ENCODE measurements at regions not wholly inside any gene's neighbourhood (a gene's known extent, or its start where the extent isn't known, plus 50 kb on each side); places are given as distances from the start of the nearest gene placed in this dataset.

DNA sequence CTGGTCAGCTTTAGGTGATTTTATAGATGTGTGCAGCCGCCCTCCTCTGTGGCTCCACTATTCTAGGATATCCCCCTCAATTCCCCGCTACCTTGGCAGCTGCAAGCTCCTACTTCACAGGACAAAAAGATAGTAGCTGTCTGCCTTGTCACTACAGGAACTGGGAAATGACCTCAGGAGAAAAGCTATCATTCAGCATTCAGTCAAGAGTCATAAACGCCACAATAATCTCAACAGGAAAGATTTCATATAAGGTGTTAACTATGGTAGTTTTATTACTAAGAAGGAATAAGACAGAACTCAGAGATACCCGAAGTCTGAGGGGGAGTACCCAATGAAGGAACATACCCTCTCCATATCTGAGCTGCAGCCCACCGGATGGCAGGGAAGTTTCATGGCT, 63.9 kb downstream of the CRPPA start:
- no peak for TF ChIP-seq GABPA (IDR thresholded peaks at IDR 0.05 in 1 of 2, conservative IDR thresholded peaks at IDR 0.05 in 1 of 2)
- TF ChIP-seq YY1 (IDR thresholded peaks at IDR 0.05): no peak
- no peak for TF ChIP-seq FOXA1 (IDR thresholded peaks at IDR 0.05)
- TF ChIP-seq, protein P1, sequence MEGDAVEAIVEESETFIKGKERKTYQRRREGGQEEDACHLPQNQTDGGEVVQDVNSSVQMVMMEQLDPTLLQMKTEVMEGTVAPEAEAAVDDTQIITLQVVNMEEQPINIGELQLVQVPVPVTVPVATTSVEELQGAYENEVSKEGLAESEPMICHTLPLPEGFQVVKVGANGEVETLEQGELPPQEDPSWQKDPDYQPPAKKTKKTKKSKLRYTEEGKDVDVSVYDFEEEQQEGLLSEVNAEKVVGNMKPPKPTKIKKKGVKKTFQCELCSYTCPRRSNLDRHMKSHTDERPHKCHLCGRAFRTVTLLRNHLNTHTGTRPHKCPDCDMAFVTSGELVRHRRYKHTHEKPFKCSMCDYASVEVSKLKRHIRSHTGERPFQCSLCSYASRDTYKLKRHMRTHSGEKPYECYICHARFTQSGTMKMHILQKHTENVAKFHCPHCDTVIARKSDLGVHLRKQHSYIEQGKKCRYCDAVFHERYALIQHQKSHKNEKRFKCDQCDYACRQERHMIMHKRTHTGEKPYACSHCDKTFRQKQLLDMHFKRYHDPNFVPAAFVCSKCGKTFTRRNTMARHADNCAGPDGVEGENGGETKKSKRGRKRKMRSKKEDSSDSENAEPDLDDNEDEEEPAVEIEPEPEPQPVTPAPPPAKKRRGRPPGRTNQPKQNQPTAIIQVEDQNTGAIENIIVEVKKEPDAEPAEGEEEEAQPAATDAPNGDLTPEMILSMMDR (IDR thresholded peaks at IDR 0.05; ENCODE audit: low read depth, low read length, missing input control): no peak
- no peak for TF ChIP-seq FOXA2 (IDR thresholded peaks at IDR 0.05)
- TF ChIP-seq TAF1 (conservative IDR thresholded peaks at IDR 0.05): no peak
- TF ChIP-seq RAD21 (IDR thresholded peaks at IDR 0.05): no peak
- TF ChIP-seq, protein P2, sequence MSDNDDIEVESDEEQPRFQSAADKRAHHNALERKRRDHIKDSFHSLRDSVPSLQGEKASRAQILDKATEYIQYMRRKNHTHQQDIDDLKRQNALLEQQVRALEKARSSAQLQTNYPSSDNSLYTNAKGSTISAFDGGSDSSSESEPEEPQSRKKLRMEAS (IDR thresholded peaks at IDR 0.05): no peak
- no peak for TF ChIP-seq SP1 (IDR thresholded peaks at IDR 0.05)
- TF ChIP-seq, protein P3, sequence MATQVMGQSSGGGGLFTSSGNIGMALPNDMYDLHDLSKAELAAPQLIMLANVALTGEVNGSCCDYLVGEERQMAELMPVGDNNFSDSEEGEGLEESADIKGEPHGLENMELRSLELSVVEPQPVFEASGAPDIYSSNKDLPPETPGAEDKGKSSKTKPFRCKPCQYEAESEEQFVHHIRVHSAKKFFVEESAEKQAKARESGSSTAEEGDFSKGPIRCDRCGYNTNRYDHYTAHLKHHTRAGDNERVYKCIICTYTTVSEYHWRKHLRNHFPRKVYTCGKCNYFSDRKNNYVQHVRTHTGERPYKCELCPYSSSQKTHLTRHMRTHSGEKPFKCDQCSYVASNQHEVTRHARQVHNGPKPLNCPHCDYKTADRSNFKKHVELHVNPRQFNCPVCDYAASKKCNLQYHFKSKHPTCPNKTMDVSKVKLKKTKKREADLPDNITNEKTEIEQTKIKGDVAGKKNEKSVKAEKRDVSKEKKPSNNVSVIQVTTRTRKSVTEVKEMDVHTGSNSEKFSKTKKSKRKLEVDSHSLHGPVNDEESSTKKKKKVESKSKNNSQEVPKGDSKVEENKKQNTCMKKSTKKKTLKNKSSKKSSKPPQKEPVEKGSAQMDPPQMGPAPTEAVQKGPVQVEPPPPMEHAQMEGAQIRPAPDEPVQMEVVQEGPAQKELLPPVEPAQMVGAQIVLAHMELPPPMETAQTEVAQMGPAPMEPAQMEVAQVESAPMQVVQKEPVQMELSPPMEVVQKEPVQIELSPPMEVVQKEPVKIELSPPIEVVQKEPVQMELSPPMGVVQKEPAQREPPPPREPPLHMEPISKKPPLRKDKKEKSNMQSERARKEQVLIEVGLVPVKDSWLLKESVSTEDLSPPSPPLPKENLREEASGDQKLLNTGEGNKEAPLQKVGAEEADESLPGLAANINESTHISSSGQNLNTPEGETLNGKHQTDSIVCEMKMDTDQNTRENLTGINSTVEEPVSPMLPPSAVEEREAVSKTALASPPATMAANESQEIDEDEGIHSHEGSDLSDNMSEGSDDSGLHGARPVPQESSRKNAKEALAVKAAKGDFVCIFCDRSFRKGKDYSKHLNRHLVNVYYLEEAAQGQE (IDR thresholded peaks at IDR 0.05): no peak
- TF ChIP-seq, protein P4, sequence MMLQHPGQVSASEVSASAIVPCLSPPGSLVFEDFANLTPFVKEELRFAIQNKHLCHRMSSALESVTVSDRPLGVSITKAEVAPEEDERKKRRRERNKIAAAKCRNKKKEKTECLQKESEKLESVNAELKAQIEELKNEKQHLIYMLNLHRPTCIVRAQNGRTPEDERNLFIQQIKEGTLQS (IDR thresholded peaks at IDR 0.05): no peak
- TF ChIP-seq HNF4A (conservative IDR thresholded peaks at IDR 0.05): no peak
- TF ChIP-seq RXRA (IDR thresholded peaks at IDR 0.05): no peak
- no peak for DNase-seq (ENCODE audit: low spot score)
- H3K27me3 ChIP-seq (ENCODE audit: control insufficient read depth in 4 of 4, insufficient read depth in 4 of 4, low read length in 3 of 4): no peaks in the 10 kb centered on the region
- H3K27ac ChIP-seq (ENCODE audit: low read depth in 1 of 2, low read length in 2 of 2): no peak overlapping the region
- H3K9me3 ChIP-seq (ENCODE audit: control insufficient read depth in 4 of 4, low read length in 3 of 4): no peaks in the 10 kb centered on the region
- no peak overlapping the region for H3K4me3 ChIP-seq (ENCODE audit: low read depth in 1 of 3, low read length in 3 of 3)
- WGBS: 86% methylated on average over 5 of the region's 5 CpGs
- no peaks in the 10 kb centered on the region for H3K36me3 ChIP-seq (ENCODE audit: control insufficient read depth in 4 of 4, insufficient read depth in 3 of 4, low read depth in 1 of 4, low read length in 3 of 4)
- H3K9ac ChIP-seq (ENCODE audit: low read depth in 1 of 2, low read length in 2 of 2): no peak overlapping the region
- H3K4me1 ChIP-seq (ENCODE audit: control insufficient read depth in 4 of 4, insufficient read depth in 4 of 4, low read length in 3 of 4): no peaks in the 10 kb centered on the region

- 71% methylated on average over 2 of the region's 2 CpGs for whole genome bisulfite sequencing
- TF ChIP-seq TAF1 (conservative IDR thresholded peaks at IDR 0.05) (no peak), JUND (IDR thresholded peaks at IDR 0.05) (no peak), EGR1 (IDR thresholded peaks at IDR 0.05; ENCODE audit: low read depth in 2 of 2) (no peak)
- Histone ChIP-seq H3K27me3 (ENCODE audit: control insufficient read depth in 4 of 4, insufficient read depth in 4 of 4, low read length in 3 of 4) (no peaks in the 10 kb centered on the region), H3K36me3 (ENCODE audit: control insufficient read depth in 4 of 4, insufficient read depth in 3 of 4, low read depth in 1 of 4, low read length in 3 of 4) (no peaks in the 10 kb centered on the region), H3K4me3 (ENCODE audit: low read depth in 1 of 3, low read length in 3 of 3) (no peak overlapping the region), H3K9ac (ENCODE audit: low read depth in 1 of 2, low read length in 2 of 2) (no peak overlapping the region), H3K4me1 (ENCODE audit: control insufficient read depth in 4 of 4, insufficient read depth in 4 of 4, low read length in 3 of 4) (no peaks in the 10 kb centered on the region), H3K9me3 (ENCODE audit: control insufficient read depth in 4 of 4, low read length in 3 of 4) (no peaks in the 10 kb centered on the region), H3K27ac (ENCODE audit: low read depth in 1 of 2, low read length in 2 of 2) (no peak overlapping the region)
- DNase-seq (ENCODE audit: low spot score): no peak
Measured at GRCh38 chr7:16356301-16356958, 64.9 kb downstream of the CRPPA start.

Data from liver (tissue), 8 donors.